ENCODE measurements at regions not wholly inside any gene's neighbourhood (a gene's known extent, or its start where the extent isn't known, plus 50 kb on each side); places are given as distances from the start of the nearest gene placed in this dataset.

DNA sequence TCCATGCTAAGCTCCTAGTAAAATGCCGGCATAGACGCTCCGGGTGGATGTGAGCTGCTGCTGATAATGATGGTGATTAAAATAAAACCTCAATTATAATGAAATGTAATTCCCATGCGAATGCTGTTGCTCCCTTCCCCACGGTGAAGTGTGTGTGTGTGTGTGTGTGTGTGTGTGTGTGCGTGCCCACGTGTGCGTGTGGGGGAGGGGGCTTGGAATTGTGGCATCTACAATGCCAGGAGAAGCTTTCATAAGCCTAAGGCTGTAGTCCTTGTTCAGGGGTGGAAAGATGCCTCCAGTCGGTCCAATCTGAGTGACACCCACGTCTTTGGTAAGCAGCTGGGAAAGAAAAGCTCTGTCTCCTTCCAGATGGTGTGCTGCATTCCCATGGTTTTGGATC is 137.9 kb downstream of the CDH26 start:
- Histone ChIP-seq H3K36me3 (ENCODE audit: low read length) (no peaks in the 10 kb centered on the region), H4K20me1 (ENCODE audit: low read depth, low read length) (no peaks in the 10 kb centered on the region), H3K9me3 (ENCODE audit: insufficient read depth, low read length) (peaks cover 4% of the 10 kb centered on the region; the same call in 1 of the 2 replicates), H3K9me2 (replicated peaks; ENCODE audit: insufficient read depth, low read length) (no peaks in the 10 kb centered on the region), H3K79me2 (ENCODE audit: insufficient read depth, low read length) (no peaks in the 10 kb centered on the region), H3K9ac (ENCODE audit: low read length) (no peak overlapping the region), H3K4me2 (ENCODE audit: low read depth, low read length, poor library complexity, severe bottlenecking) (no peak overlapping the region), H2AFZ (ENCODE audit: low read depth, low read length, severe bottlenecking) (no peak overlapping the region), H3K27ac (ENCODE audit: low read depth, low read length) (no peak overlapping the region), H3K4me3 (ENCODE audit: insufficient read depth, low read length, poor library complexity, severe bottlenecking) (no peak overlapping the region), H3F3A (ENCODE audit: insufficient read depth) (no peaks in the 10 kb centered on the region), H3K27me3 (ENCODE audit: low read length) (no peaks in the 10 kb centered on the region)
- no peak for TF ChIP-seq EZH2phosphoT487 (conservative IDR thresholded peaks at IDR 0.05; ENCODE audit: low read length)
- TF ChIP-seq, protein P1, sequence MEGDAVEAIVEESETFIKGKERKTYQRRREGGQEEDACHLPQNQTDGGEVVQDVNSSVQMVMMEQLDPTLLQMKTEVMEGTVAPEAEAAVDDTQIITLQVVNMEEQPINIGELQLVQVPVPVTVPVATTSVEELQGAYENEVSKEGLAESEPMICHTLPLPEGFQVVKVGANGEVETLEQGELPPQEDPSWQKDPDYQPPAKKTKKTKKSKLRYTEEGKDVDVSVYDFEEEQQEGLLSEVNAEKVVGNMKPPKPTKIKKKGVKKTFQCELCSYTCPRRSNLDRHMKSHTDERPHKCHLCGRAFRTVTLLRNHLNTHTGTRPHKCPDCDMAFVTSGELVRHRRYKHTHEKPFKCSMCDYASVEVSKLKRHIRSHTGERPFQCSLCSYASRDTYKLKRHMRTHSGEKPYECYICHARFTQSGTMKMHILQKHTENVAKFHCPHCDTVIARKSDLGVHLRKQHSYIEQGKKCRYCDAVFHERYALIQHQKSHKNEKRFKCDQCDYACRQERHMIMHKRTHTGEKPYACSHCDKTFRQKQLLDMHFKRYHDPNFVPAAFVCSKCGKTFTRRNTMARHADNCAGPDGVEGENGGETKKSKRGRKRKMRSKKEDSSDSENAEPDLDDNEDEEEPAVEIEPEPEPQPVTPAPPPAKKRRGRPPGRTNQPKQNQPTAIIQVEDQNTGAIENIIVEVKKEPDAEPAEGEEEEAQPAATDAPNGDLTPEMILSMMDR (IDR thresholded peaks at IDR 0.05; ENCODE audit: insufficient read depth, low read length, poor library complexity, severe bottlenecking), result no peak

- peaks cover 4% of the 10 kb centered on the region; the same call in 1 of the 2 replicates for H3K9me3 ChIP-seq (ENCODE audit: insufficient read depth, low read length)
- no peak overlapping the region for H3K27ac ChIP-seq (ENCODE audit: low read depth, low read length)
- H3K36me3 ChIP-seq (ENCODE audit: low read length), result no peaks in the 10 kb centered on the region
- H3K4me3 ChIP-seq (ENCODE audit: insufficient read depth, low read length, poor library complexity, severe bottlenecking), result no peak overlapping the region
- no peaks in the 10 kb centered on the region for H3F3A ChIP-seq (ENCODE audit: insufficient read depth)
- H3K4me2 ChIP-seq (ENCODE audit: low read depth, low read length, poor library complexity, severe bottlenecking), result no peak overlapping the region
- H3K9ac ChIP-seq (ENCODE audit: low read length), result no peak overlapping the region
- H3K79me2 ChIP-seq (ENCODE audit: insufficient read depth, low read length), result no peaks in the 10 kb centered on the region
- no peaks in the 10 kb centered on the region for H4K20me1 ChIP-seq (ENCODE audit: low read depth, low read length)
- H3K9me2 ChIP-seq (replicated peaks; ENCODE audit: insufficient read depth, low read length), result no peaks in the 10 kb centered on the region
- no peak overlapping the region for H2AFZ ChIP-seq (ENCODE audit: low read depth, low read length, severe bottlenecking)
- TF ChIP-seq, protein P1 (IDR thresholded peaks at IDR 0.05; ENCODE audit: insufficient read depth, low read length, poor library complexity, severe bottlenecking), result no peak
- no peak for TF ChIP-seq EZH2phosphoT487 (conservative IDR thresholded peaks at IDR 0.05; ENCODE audit: low read length)
- H3K27me3 ChIP-seq (ENCODE audit: low read length), result no peaks in the 10 kb centered on the region
Measured at GRCh38 chr20:60097285-60097684, 139.1 kb downstream of the CDH26 start.

DNA sequence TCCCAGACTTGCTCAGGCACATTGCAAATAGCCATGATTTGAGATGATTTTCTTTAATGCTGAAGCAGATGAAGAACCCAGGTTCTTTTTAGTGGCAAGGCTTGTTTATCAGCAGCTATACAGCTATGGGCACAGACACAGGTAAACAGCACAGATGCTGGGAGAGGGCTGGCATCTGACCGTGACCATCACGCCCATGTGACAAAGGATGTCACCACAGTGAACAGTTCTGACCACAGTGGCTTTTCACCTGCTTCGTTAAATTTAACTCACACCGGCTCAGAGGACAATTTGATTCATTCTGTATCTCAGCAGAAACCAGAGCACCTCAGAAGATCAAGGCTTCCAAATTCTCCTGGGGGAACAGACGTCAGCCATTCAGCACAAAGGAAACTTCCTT is 142.6 kb downstream of the CDH26 start:
- TF ChIP-seq, protein P1 (IDR thresholded peaks at IDR 0.05; ENCODE audit: insufficient read depth, low read length, poor library complexity, severe bottlenecking), result no peak
- no peak for TF ChIP-seq EZH2phosphoT487 (conservative IDR thresholded peaks at IDR 0.05; ENCODE audit: low read length)
- H3K9me3 ChIP-seq (ENCODE audit: insufficient read depth, low read length), result no peaks in the 10 kb centered on the region
- no peak overlapping the region for H2AFZ ChIP-seq (ENCODE audit: low read depth, low read length, severe bottlenecking)
- no peaks in the 10 kb centered on the region for H3F3A ChIP-seq (ENCODE audit: insufficient read depth)
- H3K9ac ChIP-seq (ENCODE audit: low read length), result no peak overlapping the region
- H3K79me2 ChIP-seq (ENCODE audit: insufficient read depth, low read length), result no peaks in the 10 kb centered on the region
- H3K9me2 ChIP-seq (replicated peaks; ENCODE audit: insufficient read depth, low read length), result no peaks in the 10 kb centered on the region
- no peak overlapping the region for H3K4me2 ChIP-seq (ENCODE audit: low read depth, low read length, poor library complexity, severe bottlenecking)
- H3K4me3 ChIP-seq (ENCODE audit: insufficient read depth, low read length, poor library complexity, severe bottlenecking), result no peak overlapping the region
- H3K36me3 ChIP-seq (ENCODE audit: low read length), result no peaks in the 10 kb centered on the region
- no peak overlapping the region for H3K27ac ChIP-seq (ENCODE audit: low read depth, low read length)
- H4K20me1 ChIP-seq (ENCODE audit: low read depth, low read length), result no peaks in the 10 kb centered on the region
- no peaks in the 10 kb centered on the region for H3K27me3 ChIP-seq (ENCODE audit: low read length)
